NAMALWA (cell line): ENCODE measurements at regions not wholly inside any gene's neighbourhood (a gene's known extent, or its start where the extent isn't known, plus 50 kb on each side); places are given as distances from the start of the nearest gene placed in this dataset.

Source experiments
- DNase-seq: peaks from one replicate; pipeline ENCODE4 v3.0.0-alpha.2; 2015; ENCODE audit warnings: low spot score

- DNase-seq: no peak
Observed at GRCh38 chr13:40191186-40191980, 475.1 kb downstream of the FOXO1 start.

- no peak for DNase-seq
Observed at GRCh38 chr13:40192452-40192851, 474.0 kb downstream of the FOXO1 start.

GRCh38 chr13:40192858-40193257, 473.6 kb downstream of the FOXO1 start:
- no peak for DNase-seq

DNA sequence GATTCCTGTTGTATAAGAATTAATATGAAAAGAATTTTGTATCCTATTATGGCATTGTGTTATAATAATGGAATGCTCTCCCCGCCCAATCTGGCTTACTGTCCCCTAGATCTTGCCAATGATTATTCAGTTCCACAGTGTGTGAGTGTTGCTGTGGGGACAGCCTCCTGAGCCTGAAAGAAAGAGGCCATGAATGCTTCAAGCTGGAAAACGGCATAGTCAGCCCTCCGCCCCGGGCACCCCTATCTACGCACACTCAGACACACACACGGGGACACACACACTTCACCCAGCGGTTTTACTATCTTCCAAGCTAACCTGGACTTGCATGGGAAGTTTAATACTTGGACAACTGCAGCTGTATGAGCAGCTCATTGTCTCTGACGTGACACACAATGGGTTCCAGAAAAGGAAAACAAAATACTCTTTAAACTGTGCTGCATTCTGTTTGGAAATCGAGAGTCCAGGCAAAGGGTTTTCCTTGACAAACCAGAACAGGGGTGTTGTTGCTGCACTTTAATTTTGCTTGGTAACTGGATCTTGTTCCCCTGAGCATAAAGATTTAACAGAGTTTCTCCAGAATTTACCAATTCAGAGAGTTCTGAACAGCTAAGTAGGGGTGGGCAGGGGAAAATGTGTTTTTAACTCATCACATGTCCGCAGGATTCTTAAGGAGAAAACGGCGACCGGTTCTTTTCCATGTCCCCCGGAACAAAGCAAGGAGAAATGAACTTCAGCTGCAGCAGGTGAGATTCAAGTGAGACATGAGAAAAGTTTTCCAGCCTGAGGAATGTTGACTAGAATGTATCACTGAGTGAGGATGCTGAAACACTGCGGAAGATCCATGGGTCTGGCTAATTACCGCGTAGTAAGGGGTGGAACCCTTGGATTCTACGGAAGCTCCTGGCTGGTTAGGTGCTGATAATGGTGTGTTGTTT, 472.9 kb downstream of the FOXO1 start:
- DNase-seq: no peak

DNA sequence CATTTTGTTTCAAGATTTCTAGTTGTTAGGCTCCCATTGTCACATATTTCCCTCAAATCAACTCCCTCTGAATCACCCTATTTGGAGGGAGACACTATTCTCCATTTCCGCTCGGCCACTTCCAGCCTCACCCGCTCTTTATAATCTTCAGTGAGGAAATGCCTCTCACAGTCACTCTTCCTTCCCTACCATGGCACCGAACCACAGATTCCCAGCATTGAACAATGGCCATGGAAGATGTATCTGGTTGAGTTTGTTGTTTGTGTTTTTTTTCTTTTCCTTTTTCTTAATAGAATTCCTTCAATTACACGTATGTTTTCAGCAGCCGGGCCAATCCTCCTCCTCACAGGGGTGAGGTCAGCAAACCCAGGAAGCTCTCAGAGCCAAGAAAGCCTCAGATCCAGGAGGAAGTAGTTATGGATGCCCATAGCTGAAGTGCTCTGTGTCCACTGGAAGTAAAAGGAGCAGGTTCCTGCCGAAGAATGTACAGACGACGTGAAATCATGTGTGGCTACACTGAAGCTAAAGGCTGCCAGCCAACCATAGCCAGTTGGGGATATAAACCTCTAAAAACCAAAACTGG, 472.1 kb downstream of the FOXO1 start:
- DNase-seq: no peak

DNA sequence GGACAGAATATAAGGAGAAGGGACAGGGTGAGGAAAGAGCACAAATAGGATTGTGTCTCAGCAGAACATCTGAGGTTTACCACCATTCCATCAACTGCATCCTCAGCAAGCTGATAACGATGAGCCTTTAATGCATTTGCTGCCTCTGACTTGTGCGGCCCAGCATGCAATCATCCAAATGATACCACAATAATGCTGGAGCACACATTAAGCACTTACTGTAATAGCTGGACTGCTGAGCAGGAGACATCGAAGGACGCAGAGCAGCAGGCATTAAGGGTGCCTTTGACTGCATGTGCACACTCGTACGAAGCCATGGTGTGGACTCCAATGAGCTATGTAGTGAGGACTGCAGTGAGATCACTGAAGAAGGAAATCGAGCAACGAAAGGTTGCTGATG, 469.4 kb downstream of the FOXO1 start:
- DNase-seq: no peak

DNA sequence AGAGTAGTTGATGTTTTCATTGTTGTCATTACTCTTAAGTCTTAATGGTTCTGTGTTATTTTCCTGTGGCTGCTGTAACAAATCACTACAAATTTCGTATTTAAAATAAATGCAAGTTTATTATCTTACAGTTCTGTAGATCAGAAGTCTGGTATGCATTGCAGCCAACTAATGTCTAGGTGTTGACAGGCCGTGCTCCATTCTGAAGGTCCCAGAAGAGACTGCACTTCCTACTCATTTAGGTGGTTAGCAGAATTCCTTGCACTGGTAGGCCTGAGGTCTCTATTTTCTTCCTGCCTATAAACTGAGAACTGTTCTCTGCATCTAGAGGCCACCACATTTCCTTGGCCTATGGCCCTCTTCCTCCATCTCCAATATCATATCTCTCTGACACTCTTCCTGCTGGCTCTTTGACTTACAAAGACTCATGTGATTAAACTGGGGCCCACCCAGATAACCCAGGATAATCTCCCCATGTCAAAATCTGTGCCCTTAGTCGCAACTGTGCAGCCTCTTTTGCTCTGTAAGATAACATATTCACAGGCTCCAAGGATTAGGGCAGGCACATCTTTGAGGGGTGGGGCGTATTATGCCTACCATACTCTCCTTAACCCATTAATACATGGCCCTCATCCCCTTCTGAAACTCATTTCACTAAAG, 468.4 kb downstream of the FOXO1 start:
- DNase-seq: no peak

- DNase-seq: no peak
Observed at GRCh38 chr13:40200273-40200978, 466.0 kb downstream of the FOXO1 start.

GRCh38 chr13:40204246-40204645, 462.2 kb downstream of the FOXO1 start:
- no peak for DNase-seq

DNA sequence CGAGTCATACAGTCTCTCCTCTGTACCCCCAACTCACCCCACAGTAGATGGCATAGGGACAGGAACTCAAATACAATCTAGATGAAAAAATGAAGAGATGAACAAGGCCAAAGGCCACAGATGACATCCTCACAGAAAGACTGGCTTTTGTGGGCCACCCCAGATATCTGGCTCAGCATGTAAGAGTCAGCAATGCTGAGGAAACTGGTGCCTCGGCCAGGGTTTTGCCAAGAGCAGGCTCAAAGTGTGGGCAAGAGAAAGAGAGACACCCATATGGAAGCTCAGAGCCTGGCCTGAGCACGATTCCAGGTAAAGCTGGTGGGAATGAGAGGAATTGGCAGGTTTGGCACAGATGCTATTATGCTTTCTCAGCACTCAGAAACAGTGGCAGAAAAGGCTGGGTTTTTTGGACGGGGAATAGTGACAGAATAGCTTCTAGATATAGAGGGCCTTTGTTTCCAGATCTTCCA, 460.6 kb downstream of the FOXO1 start:
- no peak for DNase-seq

- DNase-seq: peak; percentile 57
Observed at GRCh38 chr13:40206241-40207000, 460.0 kb downstream of the FOXO1 start.

- peak; percentile 38 for DNase-seq
Observed at GRCh38 chr13:40207001-40207478, 459.4 kb downstream of the FOXO1 start.

DNA sequence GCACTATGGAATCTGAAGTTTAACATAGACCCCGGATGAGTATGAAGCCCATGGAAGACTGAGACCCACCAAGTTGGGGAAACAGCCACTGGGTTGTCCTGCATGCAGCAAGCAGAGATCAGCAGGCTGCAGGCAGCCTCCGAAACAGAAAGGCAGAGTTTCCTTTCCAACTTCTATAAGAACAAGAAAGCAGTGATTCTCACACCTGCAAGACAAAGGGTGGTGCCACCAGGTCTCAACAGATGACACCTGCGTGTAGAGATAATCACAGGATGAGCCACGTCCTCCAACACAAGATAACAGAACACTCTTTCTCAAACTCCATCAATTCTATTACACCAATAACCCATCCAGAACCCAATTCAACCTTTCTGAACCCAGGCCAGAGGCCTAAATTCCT, 457.9 kb downstream of the FOXO1 start:
- DNase-seq: no peak

DNA sequence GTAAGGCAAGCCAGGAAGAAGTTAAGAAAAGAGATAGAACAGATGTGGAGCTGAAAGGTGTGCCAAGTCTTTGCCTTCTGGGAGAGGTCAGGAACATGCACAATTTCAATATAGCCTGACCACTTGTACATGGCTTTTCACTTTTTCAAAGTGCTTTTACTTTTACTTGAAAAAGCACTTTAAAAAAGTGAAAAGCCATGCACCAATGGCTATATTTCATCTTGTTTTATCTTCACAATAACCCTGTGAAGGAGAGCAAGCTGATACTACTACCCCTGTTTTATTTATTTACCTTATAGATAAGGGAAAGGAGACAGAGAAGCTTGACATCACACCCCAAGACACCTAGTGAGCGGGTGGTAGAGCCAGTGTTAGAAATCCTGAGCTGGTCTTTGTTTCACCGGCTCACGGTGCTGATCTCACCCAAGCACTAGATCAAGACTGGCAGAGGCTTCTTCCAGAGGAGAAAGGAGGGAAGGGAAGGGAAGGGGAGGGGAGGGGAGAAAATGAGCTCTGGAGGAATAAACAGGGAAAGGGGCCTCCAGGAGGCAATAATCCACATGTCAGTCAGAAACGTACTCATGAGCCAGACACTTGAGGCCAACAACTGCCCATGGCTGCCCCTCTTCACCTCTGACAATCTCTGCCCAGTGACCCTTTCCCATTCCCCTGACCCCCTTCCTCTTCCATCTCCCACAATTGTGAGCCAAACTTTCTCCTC, 455.4 kb downstream of the FOXO1 start:
- DNase-seq: no peak

- no peak for DNase-seq
Observed at GRCh38 chr13:40211586-40211968, 454.9 kb downstream of the FOXO1 start.

GRCh38 chr13:40213779-40214178, 452.7 kb downstream of the FOXO1 start:
- DNase-seq: no peak

GRCh38 chr13:40215311-40215710, 451.1 kb downstream of the FOXO1 start:
- DNase-seq: no peak

DNA sequence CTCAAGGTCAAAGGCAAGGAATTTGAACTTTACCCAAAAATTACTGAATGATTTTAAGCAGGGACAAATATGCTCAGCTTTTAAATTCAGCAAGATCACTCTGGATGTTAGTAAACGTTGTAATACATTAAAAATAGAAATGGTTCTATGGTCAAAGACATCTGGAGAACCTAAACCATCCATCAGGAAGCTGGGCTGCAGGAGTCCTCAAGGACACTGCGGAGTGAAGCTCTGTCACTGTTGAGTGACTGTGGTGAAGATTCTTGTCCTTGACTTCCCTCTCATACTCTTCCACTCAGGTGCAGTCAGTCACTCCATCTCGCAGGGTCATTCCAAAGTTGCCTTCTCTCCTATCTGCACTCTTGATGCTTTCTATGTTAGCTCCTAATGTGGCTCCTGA, 450.7 kb downstream of the FOXO1 start:
- no peak for DNase-seq

DNA sequence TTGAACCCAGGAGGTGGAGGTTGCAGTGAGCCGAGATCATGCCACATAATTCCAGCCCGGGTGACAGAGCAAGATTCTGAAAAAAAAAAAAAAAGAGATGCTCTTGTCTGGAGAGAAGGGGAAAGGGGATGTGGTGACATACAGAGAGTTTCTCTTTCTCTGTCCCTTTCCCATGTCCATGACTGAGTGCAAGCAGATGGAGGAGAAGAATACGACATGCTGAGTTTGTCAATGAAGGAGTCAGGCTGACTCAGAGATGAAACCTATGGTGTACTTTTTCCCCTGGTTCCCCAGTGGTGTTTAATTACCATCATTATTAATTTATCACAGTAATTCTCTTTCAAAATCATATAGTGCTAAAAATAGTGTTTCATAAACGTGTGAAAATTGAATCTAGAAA, 448.8 kb downstream of the FOXO1 start:
- DNase-seq: no peak
